ENCODE measurements at regions not wholly inside any gene's neighbourhood (a gene's known extent, or its start where the extent isn't known, plus 50 kb on each side); places are given as distances from the start of the nearest gene placed in this dataset.

- DNase-seq: no peak
These were observed 335.7 kb downstream of the PRELID2 start for GRCh38 chr5:145499483-145499882.

GRCh38 chr5:145497052-145497451 lies 338.1 kb downstream of the PRELID2 start:
- no peak for DNase-seq

GRCh38 chr5:145495741-145496140 lies 339.4 kb downstream of the PRELID2 start:
- no peak for DNase-seq

- DNase-seq: no peak
These were observed 339.9 kb downstream of the PRELID2 start for GRCh38 chr5:145495196-145495595.

GRCh38 chr5:145493435-145493834 lies 341.7 kb downstream of the PRELID2 start:
- DNase-seq: no peak

GRCh38 chr5:145489516-145489915 lies 345.6 kb downstream of the PRELID2 start:
- no peak for DNase-seq

- DNase-seq: no peak
These were observed 351.0 kb downstream of the PRELID2 start for GRCh38 chr5:145484158-145484557.

GRCh38 chr5:145483212-145483611 lies 351.9 kb downstream of the PRELID2 start:
- DNase-seq: no peak

- DNase-seq: no peak
These were observed 355.3 kb downstream of the PRELID2 start for GRCh38 chr5:145479857-145480256.

- no peak for DNase-seq
These were observed 355.9 kb downstream of the PRELID2 start for GRCh38 chr5:145479271-145479670.

- no peak for DNase-seq
These were observed 356.5 kb downstream of the PRELID2 start for GRCh38 chr5:145478651-145479050.

GRCh38 chr5:145473042-145473642 lies 362.0 kb downstream of the PRELID2 start:
- no peak for DNase-seq

- DNase-seq: no peak
These were observed 363.1 kb downstream of the PRELID2 start for GRCh38 chr5:145471831-145472612.

GRCh38 chr5:145471026-145471425 lies 364.1 kb downstream of the PRELID2 start:
- no peak for DNase-seq

- no peak for DNase-seq
These were observed 364.7 kb downstream of the PRELID2 start for GRCh38 chr5:145470396-145470979.

GRCh38 chr5:145467446-145467845 lies 367.7 kb downstream of the PRELID2 start:
- no peak for DNase-seq

- no peak for DNase-seq
These were observed 368.6 kb downstream of the PRELID2 start for GRCh38 chr5:145466533-145466932.

- no peak for DNase-seq
These were observed 369.5 kb downstream of the PRELID2 start for GRCh38 chr5:145465474-145466263.

- no peak for DNase-seq
These were observed 371.0 kb downstream of the PRELID2 start for GRCh38 chr5:145464171-145464570.

- DNase-seq: no peak
These were observed 371.5 kb downstream of the PRELID2 start for GRCh38 chr5:145463634-145464033.

- no peak for DNase-seq
These were observed 372.6 kb downstream of the PRELID2 start for GRCh38 chr5:145462525-145462924.

GRCh38 chr5:145450286-145450885 lies 384.8 kb downstream of the PRELID2 start:
- no peak for DNase-seq

- no peak for DNase-seq
These were observed 385.3 kb downstream of the PRELID2 start for GRCh38 chr5:145449794-145450193.
